GM23338 (cell line): ENCODE measurements at regions not wholly inside any gene's neighbourhood (a gene's known extent, or its start where the extent isn't known, plus 50 kb on each side); places are given as distances from the start of the nearest gene placed in this dataset.

Experiments
- ATAC-seq: fragments of 200-7000 bp; cut with Tn5 transposase; 3 replicates; pipeline ENCODE4 v1.9.1; 2020
- DNase-seq: peaks from one replicate; pipeline ENCODE4 v3.0.0-alpha.2; 2015; ENCODE audit warnings: low spot score
- H2AFZ ChIP-seq: fragments of 200-600 bp; sonication (generic); 2 replicates; pipeline ENCODE4 v1.8.0; 2016; ENCODE audit warnings: antibody characterized with exemption, mild to moderate bottlenecking, moderate library complexity
- H3F3A ChIP-seq: fragments of 200-600 bp; sonication (generic); replicated peaks from 2 replicates; pipeline ENCODE4 v1.8.0; 2017; ENCODE audit warnings: antibody characterized with exemption, mixed run types, low read depth
- H3K27ac ChIP-seq: fragments of 200-600 bp; sonication (generic); 2 replicates; pipeline ENCODE4 v1.6.1; 2016; ENCODE audit warnings: low read depth
- H3K27me3 ChIP-seq: fragments of 200-600 bp; sonication (generic); 2 replicates; pipeline ENCODE4 v1.8.0; 2016; ENCODE audit warnings: mild to moderate bottlenecking, mixed run types, moderate library complexity; ENCODE audit not compliant: insufficient read depth
- H3K36me3 ChIP-seq: fragments of 200-600 bp; sonication (generic); 2 replicates; pipeline ENCODE4 v1.8.0; 2016; ENCODE audit warnings: mild to moderate bottlenecking; ENCODE audit not compliant: insufficient read depth
- H3K4me1 ChIP-seq: fragments of 200-600 bp; sonication (generic); 2 replicates; pipeline ENCODE4 v1.8.0; 2016; ENCODE audit warnings: mild to moderate bottlenecking, moderate library complexity; ENCODE audit not compliant: insufficient read depth
- H3K4me2 ChIP-seq: fragments of 200-600 bp; sonication (generic); 2 replicates; pipeline ENCODE4 v1.7.1; 2017; ENCODE audit warnings: mixed run types
- H3K4me3 ChIP-seq: fragments of 200-600 bp; sonication (generic); 2 replicates; pipeline ENCODE4 v1.6.1; 2016; ENCODE audit warnings: mixed run types
- H3K79me2 ChIP-seq: fragments of 200-600 bp; sonication (generic); replicated peaks from 2 replicates; pipeline ENCODE4 v1.8.0; 2017; ENCODE audit warnings: mild to moderate bottlenecking; ENCODE audit not compliant: insufficient read depth
- H3K9me2 ChIP-seq: fragments of 200-600 bp; sonication (generic); 2 replicates; pipeline ENCODE4 v1.8.0; 2017; ENCODE audit not compliant: insufficient read depth
- H4K20me1 ChIP-seq: fragments of 200-600 bp; sonication (generic); replicated peaks from 2 replicates; pipeline ENCODE4 v1.8.0; 2017; ENCODE audit warnings: mild to moderate bottlenecking; ENCODE audit not compliant: insufficient read depth
- H3K27ac Mint-ChIP-seq: 2 replicates; pipeline ENCODE4 v1.8.0; 2020; ENCODE audit warnings: inconsistent platforms, mild to moderate bottlenecking, moderate library complexity, mixed read lengths
- H3K27me3 Mint-ChIP-seq: 3 replicates; pipeline ENCODE4 v1.8.0; 2022; ENCODE audit warnings: low read depth, mild to moderate bottlenecking, moderate library complexity, mixed read lengths, inconsistent platforms; ENCODE audit not compliant: insufficient read depth, poor library complexity
- H3K36me3 Mint-ChIP-seq: 3 replicates; pipeline ENCODE4 v1.8.0; 2021; ENCODE audit warnings: low read depth, mild to moderate bottlenecking, inconsistent platforms, moderate library complexity, mixed read lengths
- H3K4me1 Mint-ChIP-seq: 3 replicates; pipeline ENCODE4 v1.8.0; 2020; ENCODE audit warnings: mild to moderate bottlenecking, inconsistent platforms, mixed read lengths
- H3K4me3 Mint-ChIP-seq: 3 replicates; pipeline ENCODE4 v1.8.0; 2021; ENCODE audit warnings: moderate library complexity, mild to moderate bottlenecking, inconsistent platforms, mixed read lengths
- H3K9me3 Mint-ChIP-seq: 3 replicates; pipeline ENCODE4 v1.8.0; 2020; ENCODE audit warnings: moderate library complexity, mild to moderate bottlenecking, inconsistent platforms, mixed read lengths
- CREB1 ChIP-seq: fragments of 250-450 bp; sonication (Bioruptor Pico); IDR thresholded peaks from 2 replicates; pipeline ENCODE4 v1.5.0; 2020; ENCODE audit warnings: low read depth, mild to moderate bottlenecking, moderate library complexity
- ETS1 ChIP-seq: IDR thresholded peaks from 2 replicates; pipeline ENCODE4 v1.6.1; 2016; ENCODE audit warnings: antibody characterized with exemption
- EZH2 ChIP-seq: fragments of 200-600 bp; sonication (generic); IDR thresholded peaks from one replicate; pipeline ENCODE4 v1.8.0; 2017; ENCODE audit warnings: antibody characterized with exemption, mild to moderate bottlenecking, low read depth; ENCODE audit not compliant: unreplicated experiment
- EZH2phosphoT487 ChIP-seq: fragments of 200-600 bp; sonication (generic); IDR thresholded peaks from one replicate; pipeline ENCODE4 v1.8.1; 2018; ENCODE audit warnings: antibody characterized with exemption; ENCODE audit not compliant: unreplicated experiment
- JUNB ChIP-seq: IDR thresholded peaks from one replicate; pipeline ENCODE4 v1.6.1; 2016; ENCODE audit warnings: antibody characterized with exemption; ENCODE audit not compliant: unreplicated experiment
- NANOG ChIP-seq: IDR thresholded peaks from 2 replicates; pipeline ENCODE4 v1.6.1; 2016; ENCODE audit warnings: antibody characterized with exemption, borderline replicate concordance
- POLR2AphosphoS5 ChIP-seq: IDR thresholded peaks from 2 replicates; pipeline ENCODE4 v1.6.1; 2016; ENCODE audit warnings: antibody characterized with exemption, low read depth
- STAT1 ChIP-seq: IDR thresholded peaks from one replicate; pipeline ENCODE4 v1.6.1; 2016; ENCODE audit warnings: antibody characterized with exemption; ENCODE audit not compliant: unreplicated experiment
- ZNF114 ChIP-seq: fragments of 250-450 bp; sonication (Bioruptor Pico); IDR thresholded peaks from 2 replicates; pipeline ENCODE4 v1.5.0; 2020; ENCODE audit warnings: mild to moderate bottlenecking, moderate library complexity
- ZNF331 ChIP-seq: fragments of 250-450 bp; sonication (Bioruptor Pico); IDR thresholded peaks from 2 replicates; pipeline ENCODE4 v1.5.0; 2020; ENCODE audit warnings: low read depth, mild to moderate bottlenecking, moderate library complexity
- ZNF462 ChIP-seq: fragments of 250-450 bp; sonication (Bioruptor Pico); IDR thresholded peaks from 2 replicates; pipeline ENCODE4 v1.5.0; 2020; ENCODE audit warnings: mild to moderate bottlenecking, moderate library complexity
- TF ChIP-seq, protein P1 (sequence below): IDR thresholded peaks from one replicate; pipeline ENCODE4 v1.6.1; 2018; ENCODE audit warnings: antibody characterized with exemption; ENCODE audit not compliant: unreplicated experiment
- TF ChIP-seq, protein P2 (sequence below), 2 experiments: fragments of 200-600 bp in 1 of 2; sonication (generic) in 1 of 2; conservative IDR thresholded peaks; 2 replicates each; pipeline versions ENCODE4 v1.5.1 to v1.6.1; 2016 to 2017; ENCODE audit warnings: antibody characterized with exemption in 2 of 2, low read depth in 2 of 2, mild to moderate bottlenecking in 2 of 2, moderate library complexity in 1 of 2

- Histone ChIP-seq H3K9me2 (no peaks in the 10 kb centered on the region; the same call in 1 of the 2 replicates), H3K27ac (no peak overlapping the region), H3K4me2 (no peak overlapping the region), H3F3A (no peaks in the 10 kb centered on the region), H3K79me2 (no peaks in the 10 kb centered on the region), H2AFZ (no peak overlapping the region), H3K4me1 (no peaks in the 10 kb centered on the region), H3K27me3 (no peaks in the 10 kb centered on the region), H4K20me1 (no peaks in the 10 kb centered on the region), H3K36me3 (peaks cover 6% of the 10 kb centered on the region; the same call in 1 of the 2 replicates), H3K4me3 (no peak overlapping the region)
- H3K4me3 Mint-ChIP-seq, result no peak overlapping the region
- TF ChIP-seq, protein P1, sequence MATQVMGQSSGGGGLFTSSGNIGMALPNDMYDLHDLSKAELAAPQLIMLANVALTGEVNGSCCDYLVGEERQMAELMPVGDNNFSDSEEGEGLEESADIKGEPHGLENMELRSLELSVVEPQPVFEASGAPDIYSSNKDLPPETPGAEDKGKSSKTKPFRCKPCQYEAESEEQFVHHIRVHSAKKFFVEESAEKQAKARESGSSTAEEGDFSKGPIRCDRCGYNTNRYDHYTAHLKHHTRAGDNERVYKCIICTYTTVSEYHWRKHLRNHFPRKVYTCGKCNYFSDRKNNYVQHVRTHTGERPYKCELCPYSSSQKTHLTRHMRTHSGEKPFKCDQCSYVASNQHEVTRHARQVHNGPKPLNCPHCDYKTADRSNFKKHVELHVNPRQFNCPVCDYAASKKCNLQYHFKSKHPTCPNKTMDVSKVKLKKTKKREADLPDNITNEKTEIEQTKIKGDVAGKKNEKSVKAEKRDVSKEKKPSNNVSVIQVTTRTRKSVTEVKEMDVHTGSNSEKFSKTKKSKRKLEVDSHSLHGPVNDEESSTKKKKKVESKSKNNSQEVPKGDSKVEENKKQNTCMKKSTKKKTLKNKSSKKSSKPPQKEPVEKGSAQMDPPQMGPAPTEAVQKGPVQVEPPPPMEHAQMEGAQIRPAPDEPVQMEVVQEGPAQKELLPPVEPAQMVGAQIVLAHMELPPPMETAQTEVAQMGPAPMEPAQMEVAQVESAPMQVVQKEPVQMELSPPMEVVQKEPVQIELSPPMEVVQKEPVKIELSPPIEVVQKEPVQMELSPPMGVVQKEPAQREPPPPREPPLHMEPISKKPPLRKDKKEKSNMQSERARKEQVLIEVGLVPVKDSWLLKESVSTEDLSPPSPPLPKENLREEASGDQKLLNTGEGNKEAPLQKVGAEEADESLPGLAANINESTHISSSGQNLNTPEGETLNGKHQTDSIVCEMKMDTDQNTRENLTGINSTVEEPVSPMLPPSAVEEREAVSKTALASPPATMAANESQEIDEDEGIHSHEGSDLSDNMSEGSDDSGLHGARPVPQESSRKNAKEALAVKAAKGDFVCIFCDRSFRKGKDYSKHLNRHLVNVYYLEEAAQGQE, result no peak
- no peak for TF ChIP-seq EZH2phosphoT487
- no peak for TF ChIP-seq ZNF114 (CRISPR knock-in tag)
- TF ChIP-seq, protein P2, sequence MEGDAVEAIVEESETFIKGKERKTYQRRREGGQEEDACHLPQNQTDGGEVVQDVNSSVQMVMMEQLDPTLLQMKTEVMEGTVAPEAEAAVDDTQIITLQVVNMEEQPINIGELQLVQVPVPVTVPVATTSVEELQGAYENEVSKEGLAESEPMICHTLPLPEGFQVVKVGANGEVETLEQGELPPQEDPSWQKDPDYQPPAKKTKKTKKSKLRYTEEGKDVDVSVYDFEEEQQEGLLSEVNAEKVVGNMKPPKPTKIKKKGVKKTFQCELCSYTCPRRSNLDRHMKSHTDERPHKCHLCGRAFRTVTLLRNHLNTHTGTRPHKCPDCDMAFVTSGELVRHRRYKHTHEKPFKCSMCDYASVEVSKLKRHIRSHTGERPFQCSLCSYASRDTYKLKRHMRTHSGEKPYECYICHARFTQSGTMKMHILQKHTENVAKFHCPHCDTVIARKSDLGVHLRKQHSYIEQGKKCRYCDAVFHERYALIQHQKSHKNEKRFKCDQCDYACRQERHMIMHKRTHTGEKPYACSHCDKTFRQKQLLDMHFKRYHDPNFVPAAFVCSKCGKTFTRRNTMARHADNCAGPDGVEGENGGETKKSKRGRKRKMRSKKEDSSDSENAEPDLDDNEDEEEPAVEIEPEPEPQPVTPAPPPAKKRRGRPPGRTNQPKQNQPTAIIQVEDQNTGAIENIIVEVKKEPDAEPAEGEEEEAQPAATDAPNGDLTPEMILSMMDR (conservative IDR thresholded peaks at IDR 0.05; ENCODE audit: low read depth in 2 of 2), result no peak
- TF ChIP-seq POLR2AphosphoS5, result no peak
- no peak for TF ChIP-seq CREB1 (CRISPR knock-in tag)
- no peak for TF ChIP-seq NANOG
- TF ChIP-seq JUNB, result no peak
- no peak for TF ChIP-seq ZNF462 (CRISPR knock-in tag)
- TF ChIP-seq ETS1, result no peak
- no peak for TF ChIP-seq STAT1
- no peak for TF ChIP-seq EZH2
- TF ChIP-seq ZNF331, result no peak
- no peak for DNase-seq
- no peak overlapping the region for H3K27ac Mint-ChIP-seq
- no peaks in the 10 kb centered on the region for H3K36me3 Mint-ChIP-seq
- no peak for ATAC-seq
- H3K9me3 Mint-ChIP-seq, result no peaks in the 10 kb centered on the region; the same call in none of the 3 replicates
- no peaks in the 10 kb centered on the region for H3K27me3 Mint-ChIP-seq
- H3K4me1 Mint-ChIP-seq, result no peaks in the 10 kb centered on the region; the same call in 2 of the 3 replicates
Measured at GRCh38 chr20:60463798-60464197, 505.6 kb downstream of the CDH26 start.
